CD4-positive, alpha-beta T cell treated with Interleukin-4 for 4 hours (primary cell): ENCODE measurements at regions not wholly inside any gene's neighbourhood (a gene's known extent, or its start where the extent isn't known, plus 50 kb on each side); places are given as distances from the start of the nearest gene placed in this dataset.

Experiments
- DNase-seq: peaks from one replicate; pipeline ENCODE4 v3.0.0-alpha.2; 2020

DNA sequence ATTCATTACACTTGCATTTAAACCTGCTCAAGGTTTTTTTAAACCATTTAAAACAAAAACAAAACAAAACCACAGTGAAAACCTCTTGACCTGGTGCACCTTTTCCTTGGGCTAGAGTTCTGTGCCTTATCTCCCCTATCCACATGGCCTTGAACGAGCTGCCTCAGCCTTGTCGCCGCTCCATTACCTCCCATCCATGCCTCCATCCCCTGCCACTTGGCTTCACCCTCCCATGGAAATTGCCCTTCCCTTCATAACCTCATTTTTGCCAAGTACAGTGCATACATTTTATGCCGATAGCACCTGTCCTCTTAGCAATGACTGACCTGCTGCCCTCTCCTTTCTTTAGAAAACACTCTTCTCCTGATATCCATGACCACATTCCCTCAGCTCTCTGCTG is 188.6 kb upstream of the ASIC2 start:
- no peak for DNase-seq

DNA sequence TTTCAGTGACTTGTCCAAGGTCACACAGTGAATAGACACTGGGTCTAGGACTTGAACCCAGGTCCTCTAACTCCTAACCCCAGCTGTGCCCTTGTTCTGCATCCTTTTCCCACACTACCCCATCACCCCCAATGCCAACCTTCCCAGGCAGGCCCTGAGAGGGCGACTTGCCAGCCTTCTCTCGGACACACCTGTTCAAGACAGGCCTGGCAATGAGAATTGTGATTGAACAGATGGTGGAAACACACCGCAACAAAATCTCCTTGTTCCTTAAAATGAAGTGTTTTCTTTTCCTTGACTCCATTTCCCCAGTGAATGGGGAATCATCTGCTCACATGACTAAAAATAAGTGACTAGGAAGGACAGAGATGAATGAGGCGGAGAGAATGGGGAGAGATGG is 189.5 kb upstream of the ASIC2 start:
- DNase-seq = no peak

DNA sequence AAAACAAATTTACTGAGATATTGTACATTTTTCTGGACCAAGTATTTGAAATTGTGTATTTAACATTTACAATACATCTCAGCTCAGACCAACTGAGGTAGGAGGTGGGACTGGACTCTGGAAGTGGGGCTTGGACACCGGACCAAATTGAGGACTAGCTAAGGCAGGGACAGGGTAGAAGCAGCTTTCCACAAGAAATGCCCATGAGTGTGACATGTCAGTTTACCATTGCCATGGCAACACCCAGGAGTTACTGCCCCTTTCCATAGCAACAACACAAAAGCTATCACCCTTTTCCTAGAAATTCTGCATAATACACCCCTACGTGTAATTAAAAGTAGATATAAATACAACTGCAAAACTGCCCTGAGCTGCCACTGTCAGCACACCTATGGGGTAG is 191.5 kb upstream of the ASIC2 start:
- no peak for DNase-seq

DNA sequence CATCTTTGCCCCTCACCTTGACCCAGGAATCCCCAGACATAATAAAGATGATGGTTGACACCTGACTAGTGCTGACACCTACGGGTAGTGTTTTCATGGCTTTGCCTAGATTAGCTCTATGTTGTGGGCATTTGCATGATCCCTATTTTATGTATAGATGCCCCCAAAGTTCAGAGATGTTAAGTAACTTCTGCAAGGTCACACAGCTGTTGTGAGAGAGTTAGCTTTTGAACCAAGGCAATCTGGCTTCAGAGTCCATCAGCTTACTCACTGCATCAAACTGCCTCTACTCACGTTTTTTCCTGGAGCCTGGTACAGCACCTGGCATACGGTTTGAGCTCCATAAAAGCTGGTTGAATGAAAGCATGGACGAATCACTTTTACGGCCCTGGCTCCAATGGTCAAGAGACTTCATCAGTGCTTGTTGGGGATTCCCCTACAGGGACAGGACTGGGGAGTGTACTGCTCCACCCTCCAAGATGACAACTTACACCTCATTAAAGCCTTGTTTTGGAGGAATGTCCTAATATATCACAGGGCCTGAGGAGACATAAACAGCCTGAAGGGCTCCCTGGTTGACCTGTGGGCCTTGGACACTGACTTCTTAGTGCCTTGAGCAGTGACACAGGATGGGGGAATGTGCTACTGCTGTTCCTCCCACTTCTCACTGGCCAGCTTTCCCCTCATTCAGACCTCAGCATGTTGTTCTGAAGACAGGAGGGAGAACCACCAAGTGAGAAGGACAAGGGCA is 193.2 kb upstream of the ASIC2 start:
- no peak for DNase-seq

DNA sequence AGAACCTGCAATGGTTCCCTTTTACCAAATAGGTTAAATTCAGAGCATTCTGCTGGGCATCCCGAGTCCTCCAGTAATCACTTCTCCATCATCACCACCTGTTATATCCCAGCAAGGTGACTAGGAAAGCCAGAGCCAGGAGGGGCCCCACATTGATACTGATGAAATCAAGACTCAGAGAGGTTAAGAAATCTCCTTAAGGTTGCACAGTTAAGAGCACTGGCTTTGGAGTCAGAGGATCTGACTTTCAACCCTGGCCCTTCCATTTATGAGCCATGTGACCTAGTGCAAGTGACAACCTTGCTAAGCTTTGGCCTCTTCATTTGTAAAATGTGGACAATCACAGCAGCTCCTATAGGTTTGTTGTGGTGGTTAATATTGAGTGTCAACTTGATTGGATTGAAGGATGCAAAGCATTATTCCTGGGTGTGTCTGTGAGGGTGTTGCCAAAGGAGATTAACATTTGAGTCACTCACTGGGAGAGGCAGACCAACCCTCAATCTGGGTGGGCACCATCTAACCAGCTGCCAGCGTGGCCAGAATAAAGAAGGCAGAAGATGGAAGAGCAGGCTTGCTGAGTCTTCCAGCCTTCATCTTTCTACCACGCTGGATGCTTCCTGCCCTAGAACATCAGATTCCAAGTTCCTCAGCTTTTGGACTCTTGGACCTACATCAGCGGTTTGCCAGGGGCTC is 194.2 kb upstream of the ASIC2 start:
- no peak for DNase-seq

DNA sequence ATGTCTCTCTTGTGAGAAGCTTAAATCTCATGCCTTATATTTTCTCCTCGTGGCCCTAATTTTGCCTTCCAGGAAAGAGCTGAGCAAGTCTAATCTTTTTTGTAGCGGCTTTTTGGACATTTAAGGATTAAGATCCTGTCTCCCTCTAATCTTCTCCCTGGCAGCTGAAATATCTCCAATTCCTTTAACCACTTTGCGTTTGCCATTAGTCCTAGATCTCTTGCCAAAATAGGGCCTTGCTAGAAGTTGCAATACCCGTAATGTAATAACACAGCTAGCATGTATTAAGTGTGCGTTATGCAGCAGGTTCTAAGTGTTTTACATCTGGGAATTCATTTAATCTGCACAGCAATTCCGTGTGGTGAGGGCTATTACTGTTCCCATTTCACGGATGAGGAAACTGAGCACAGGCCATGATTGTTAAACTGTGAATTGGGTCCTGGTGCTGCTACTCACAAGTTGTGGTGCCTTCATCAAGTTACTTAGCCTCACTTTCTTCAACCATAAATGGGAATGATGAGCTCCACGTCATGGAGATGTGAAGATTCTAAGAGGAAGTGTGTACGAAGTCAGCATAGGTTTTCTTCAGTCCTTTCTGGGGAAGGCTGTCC is 198.9 kb upstream of the ASIC2 start:
- DNase-seq = no peak

DNA sequence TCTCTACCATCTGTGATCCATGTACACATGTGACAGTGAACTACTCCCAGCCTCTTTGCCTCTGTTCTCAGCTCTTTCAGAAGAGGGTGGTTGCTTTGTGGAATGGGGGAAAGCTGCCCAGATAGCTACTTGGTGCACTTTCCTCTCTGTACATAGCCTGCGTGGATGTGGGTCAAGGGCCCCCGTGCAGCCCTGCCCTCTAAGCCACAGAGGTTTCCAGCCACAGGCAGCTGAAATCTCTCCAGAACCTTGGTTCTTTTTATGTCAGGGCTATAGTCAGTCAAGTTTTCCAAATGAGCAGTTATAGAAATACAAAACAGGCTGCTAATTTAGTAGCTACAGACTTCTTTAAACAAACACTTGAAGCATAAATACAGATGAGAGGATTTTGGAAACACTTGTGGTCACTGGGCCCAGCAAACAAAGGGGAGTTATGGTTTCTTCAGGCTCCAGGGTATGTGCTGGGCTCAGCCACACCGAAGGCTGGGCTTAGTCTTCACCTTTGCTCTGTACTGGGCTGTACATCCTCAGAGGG is 199.7 kb upstream of the ASIC2 start:
- DNase-seq = no peak

DNA sequence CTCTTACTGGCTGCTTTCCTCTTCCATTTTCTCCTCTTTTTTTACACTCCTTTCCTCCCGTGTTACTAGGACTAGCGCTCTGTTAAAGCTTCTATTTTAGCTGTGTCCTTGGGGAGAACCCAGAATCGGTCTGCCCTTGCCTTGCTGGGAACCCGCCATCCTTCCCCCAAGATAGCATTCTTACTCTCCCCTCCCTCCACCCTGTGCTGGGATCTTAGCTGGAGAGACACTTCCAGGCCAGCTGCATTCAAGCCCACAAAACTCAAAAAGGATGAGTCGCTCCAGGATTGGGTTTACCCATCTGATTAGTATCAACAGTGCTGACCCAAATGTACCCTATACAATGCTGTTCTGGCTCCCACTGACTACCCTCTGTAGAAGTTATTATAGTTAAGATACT is 200.5 kb upstream of the ASIC2 start:
- no peak for DNase-seq

DNA sequence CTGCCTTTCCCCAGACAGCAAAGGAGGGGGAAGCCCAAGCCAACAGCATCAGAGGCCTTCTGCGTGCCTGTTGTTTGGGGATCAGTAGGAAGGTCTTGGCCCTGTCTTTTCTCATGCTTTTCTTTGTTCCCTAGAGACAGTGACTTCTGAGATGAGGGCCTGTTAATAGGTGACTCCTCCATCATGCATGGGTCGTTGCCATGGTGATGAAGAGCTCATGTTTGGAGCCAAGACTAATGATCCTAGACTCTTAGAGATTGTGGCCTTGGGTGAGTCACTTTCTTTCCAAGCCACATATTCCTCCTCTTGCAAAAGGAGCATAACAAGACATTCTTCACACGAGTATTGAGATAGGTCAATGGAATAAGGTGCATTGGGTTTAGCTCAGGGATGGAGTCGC is 201.1 kb upstream of the ASIC2 start:
- DNase-seq = no peak

DNA sequence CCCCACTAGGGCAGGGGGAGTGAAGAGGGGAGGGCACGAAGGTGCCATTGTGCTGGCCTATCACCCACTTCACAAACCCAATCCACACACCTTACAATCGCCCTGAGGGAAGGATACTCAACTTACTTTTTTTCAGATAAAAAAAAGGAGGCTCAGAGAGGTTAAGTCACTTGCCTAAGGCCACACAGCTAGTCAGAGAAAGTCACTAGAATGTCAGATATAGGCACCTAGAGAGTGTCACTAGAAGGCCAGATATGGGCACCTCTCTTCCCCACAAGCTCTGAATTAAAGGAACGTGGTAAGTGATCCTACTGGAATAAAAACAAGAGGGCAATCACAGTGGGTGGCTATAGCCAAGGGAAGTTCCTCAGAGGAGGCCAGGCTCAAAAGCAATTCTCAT is 204.5 kb upstream of the ASIC2 start:
- no peak for DNase-seq

DNA sequence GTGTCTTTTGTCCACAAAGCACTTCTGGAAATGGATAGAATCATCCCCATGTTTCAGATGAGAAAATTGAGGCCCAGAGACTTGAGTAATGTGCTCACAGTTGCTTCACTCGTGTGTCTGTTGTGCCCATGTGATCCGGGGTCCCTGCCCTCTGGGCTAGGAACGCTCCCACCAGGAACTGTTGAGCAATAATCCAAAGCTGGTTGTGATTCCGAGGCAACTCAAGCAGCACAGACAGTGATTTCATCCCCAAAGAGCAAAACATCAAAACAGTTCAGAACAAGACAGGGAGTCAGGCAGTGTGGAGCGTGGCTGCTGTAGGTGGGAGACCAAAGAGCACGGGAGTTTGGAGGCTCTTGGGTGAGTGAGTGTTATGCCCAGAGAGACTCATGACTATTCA is 205.0 kb upstream of the ASIC2 start:
- DNase-seq = no peak

DNA sequence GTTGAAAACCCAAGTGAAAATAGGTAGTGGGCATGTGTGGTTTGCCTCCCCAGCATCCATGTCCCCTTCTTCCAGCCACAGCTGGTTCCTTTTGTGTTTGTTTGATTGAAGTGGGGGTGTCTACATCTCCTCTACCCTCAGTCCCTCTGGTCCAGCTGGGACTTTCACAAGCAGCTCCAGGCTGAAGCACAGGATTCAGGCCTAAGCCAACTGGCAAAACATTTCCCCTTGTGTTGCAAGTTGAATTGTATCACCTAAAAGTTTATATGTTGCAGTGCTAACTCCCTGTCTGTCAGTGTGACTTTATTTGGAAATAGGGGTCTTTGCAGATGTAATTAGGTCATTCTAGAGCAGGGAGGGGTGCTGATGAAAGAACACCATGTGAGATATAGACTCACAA is 205.9 kb upstream of the ASIC2 start:
- DNase-seq = no peak

DNA sequence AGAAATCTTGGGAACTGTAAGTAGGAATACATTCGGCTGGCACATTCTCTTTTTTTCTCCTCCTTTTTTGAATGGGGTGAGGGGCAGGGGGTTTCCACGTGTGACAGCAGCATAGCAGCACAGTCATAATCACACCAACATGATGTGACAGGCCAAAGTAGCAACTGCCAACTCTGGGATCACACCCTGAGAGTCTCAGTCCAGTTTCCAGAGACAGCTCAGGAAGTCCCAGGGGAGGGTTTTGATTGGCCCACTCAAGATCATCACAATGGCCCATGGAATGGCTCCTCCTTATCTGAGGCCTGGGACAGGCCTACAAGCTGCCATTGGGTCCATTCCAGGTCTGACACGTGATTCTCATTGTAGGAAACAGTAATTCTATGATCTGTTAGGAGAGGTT is 207.1 kb upstream of the ASIC2 start:
- DNase-seq = no peak

DNA sequence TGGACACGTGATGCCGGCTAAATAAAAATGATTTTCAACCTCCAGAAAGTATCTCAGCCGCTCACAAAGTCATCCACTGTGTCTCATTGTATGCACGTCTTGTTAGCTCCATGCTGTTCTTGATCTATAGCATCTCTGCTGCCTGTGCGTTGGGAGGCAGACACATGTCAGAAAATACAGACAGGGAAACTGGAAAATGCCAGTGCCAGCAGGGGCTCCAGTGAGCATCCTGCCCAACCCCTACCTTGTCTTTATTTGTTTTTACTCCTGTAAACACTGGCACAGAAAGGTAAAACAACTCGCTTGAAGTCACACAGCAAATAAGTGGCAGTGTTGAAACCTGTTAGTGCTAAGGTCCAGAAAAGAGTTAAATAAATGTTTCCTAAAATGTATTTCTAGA is 208.1 kb upstream of the ASIC2 start:
- DNase-seq = no peak

DNA sequence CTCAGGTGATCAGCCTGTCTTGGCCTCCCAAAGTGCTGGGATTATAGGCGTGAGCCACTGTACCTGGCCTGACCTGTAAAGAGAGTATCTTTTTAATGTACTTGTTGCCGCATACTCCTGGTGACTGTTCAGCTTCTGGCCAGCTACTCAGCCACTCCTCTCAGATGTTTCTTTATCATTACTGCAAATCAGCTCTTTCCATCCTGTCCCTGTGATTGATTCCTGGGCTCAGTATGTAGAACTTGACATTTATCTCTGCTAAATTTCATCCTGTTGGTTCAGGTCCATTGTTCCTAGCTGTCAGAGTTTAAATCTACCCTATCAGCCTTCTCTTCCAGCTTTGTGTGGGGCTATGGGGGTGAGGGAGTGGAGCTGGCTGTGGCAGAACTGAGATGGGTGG is 211.5 kb upstream of the ASIC2 start:
- no peak for DNase-seq

DNA sequence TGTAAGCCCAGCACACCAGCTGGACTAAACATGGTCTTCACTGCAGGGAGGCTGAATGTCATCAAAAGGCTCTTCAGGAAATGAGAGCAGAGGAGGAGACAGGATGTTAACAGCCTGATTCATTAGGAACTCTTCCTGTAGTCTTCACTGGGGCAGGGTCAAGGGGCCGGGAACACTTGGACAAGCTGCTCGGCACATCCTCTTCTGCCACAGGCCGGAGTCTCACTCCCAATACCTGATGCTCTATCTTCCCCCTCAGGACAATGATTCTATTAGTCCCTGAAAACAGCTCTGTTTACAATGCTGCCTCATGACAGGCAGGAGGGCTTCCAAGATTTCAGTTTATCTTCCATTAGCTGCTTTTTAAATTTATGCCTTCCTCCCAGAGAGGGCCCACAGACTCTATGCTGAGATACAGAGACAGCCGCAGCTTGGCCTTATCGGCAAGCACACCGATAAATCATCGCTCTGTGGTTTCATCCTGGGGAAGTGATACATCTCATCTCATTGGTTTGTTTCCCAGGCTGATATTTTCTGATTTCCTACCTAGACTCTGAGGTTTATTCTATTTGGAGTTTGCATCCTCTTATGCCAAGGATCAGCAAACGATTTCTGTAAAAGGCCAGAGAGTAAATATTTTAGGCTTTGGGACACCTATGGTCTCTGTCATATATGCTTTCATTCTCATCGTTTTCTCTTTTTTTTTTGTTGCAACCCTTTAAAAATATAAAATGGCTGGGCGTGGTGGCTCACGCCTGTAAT is 214.0 kb upstream of the ASIC2 start:
- no peak for DNase-seq

DNA sequence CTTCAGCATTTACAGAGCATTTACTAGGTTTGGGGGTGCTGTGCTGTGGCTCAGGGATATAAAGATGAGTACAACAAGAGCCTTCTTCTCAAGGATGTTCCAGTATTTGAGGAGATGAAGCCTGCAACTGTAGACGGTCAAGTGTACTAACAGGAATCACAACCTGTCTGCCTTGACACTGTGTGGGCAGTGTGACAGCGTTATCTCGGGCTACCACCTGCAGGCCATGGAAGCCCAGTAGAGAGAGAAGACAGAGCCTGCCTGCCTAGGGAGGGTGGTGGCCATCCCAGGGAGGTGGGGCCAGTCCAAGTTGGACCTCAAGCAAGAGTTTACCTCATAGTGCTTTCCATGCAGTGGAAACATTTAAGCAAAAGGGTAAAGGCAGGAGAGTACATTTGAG is 215.1 kb upstream of the ASIC2 start:
- DNase-seq = no peak

DNA sequence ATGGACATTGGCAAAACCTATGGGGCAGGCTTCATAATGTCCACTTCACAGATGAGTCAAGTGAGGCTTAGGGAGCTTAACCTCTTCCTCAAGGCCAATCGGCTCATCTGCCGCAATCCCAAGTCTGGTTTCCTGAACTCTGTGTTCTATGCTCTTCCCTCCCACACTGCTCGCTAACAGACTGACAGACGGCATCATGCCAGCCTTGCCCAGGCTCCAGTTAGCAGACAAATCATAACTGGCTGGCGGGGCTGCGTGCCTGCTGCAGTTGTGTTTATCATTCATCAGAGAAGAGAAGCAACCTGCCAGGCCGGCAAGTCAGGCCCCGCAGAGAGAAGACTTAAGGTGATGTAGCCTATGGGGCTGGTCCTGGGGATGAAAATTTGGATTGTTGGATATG is 216.2 kb upstream of the ASIC2 start:
- no peak for DNase-seq

DNA sequence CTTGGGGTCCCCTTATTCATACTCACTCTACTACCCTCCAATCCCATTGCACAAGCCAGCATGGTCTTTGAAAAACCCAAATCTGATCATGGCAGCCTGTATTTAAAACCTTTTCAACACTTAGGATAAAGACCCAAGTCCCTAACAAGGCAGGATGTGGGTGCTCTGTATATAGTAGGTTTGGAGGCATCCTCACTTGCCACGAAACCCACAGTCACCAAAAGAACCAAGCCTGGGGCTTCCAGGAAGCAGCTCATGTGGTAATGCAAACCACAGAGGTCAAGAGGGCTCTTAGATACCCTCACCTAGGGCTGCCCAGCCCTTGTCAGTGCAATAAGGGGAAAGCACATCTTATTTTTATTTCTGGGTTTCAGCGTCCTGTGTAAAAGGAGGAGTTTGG is 218.6 kb upstream of the ASIC2 start:
- no peak for DNase-seq

DNA sequence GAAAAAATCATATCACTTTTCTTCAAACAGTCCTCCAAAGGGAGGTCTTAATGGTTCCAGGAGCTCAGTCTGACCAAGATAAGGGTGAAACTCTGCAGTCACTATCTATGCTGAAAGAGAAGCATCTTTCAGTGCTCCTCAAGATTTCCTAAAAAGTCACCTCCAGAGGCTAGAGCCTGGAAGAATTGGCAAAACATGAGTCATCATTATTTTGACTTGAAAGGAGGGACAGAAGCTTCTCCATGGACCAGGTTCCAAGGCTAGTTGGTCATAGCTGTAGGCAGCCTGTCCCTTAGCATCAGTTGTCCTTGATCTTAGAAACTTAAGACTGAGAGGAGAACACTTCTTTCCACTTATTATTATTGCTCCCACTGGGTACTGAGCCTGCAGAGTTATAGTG is 219.0 kb upstream of the ASIC2 start:
- DNase-seq = no peak

DNA sequence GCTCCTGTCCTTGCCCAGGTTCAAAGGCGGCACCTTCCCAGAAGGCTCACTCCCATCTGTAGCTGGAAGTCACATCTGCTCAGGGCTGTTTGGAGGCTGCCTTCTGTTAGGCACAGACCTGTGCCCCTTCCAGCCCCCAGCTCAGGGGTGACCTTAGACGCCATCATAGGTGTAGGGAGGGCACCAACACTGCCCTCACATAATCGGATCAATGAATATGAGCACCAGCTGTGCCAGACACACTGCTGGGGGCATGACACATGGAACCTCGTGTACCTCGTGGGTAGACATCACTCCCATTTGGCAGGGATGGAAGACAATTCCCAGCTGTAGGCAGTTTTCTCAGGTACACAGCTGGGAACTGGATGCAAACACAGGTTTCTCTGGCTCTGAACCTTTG is 220.7 kb upstream of the ASIC2 start:
- DNase-seq = no peak

DNA sequence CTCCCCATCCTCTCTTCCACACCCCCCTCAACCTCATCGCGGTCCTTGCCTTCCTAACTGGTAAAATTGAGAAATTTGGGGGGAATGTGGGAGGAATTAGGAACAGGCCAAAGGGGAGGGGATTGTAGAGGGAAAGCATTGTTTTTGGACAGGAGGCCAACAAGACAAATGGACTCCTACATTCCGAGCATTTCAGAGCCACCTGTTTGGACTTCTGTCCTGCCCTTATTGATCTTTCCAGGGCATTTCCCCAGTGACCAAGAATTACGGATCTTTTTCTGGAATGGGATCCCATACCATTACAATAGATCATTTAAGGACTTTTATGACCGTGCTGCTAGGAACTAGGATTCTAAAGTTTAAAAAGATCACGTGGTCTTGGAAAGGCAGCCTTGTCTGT is 221.3 kb upstream of the ASIC2 start:
- no peak for DNase-seq

DNA sequence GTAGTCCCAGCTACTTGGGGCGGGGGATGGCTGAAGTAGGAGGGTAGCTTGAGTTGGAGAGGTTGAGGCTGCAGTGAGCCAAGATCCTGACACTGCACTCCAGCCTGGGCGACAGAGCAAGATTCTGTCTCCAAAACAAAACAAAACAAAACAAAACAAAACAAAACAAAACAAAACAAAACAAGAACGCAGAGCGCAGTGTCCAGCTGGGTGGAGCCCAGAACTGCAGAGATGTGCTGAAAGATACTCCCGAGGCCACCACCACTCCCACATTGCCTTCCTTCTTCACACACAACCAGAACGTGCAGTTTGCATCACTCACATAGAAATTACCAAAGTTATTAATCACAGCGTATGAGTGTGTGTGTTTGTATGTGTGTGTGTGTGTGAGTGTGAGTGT is 222.9 kb upstream of the ASIC2 start:
- no peak for DNase-seq

DNA sequence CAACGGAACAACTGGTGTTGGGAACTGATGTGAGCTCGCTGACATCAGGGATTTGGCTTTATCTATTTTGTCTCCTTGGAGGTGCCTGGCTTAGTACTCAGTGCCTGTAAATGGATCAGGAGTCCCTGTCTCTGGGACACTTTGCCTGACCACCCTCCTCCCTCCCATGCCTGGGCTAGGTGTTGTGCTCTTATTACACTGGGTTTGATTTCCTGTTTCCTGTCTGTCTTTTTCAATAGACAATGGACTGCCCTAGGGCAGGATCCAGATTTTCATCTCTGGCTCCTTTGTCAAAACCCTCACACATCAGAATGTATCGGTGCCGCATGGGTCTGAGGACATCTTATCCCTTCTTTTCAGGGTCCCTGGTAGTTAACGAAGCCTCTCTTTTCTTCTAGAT is 223.6 kb upstream of the ASIC2 start:
- no peak for DNase-seq
